ENCODE measurements at regions not wholly inside any gene's neighbourhood (a gene's known extent, or its start where the extent isn't known, plus 50 kb on each side); places are given as distances from the start of the nearest gene placed in this dataset.
"Not testable (repeated sequence)": the region's sequence is repeated elsewhere in the genome, so short reads cannot be mapped to it uniquely, and the experiment has no call there.

GRCh38 chr14:105989566-105990302 is 463.4 kb downstream of the TMEM121 start:
- peaks cover 10% of the 10 kb centered on the region for H3K9me3 Mint-ChIP-seq (ENCODE audit: unreplicated experiment)
- H3K27ac ChIP-seq (ENCODE audit: low read depth, low read length), result no peak overlapping the region
- FAIRE-seq, result no peak
- no peaks in the 10 kb centered on the region for H3K36me3 ChIP-seq (ENCODE audit: insufficient read depth, low read length)
- H3K9me3 ChIP-seq (ENCODE audit: insufficient read depth, low read depth, low read length), result peaks cover 4% of the 10 kb centered on the region
- no peak overlapping the region for H2AFZ ChIP-seq (ENCODE audit: low read depth, low read length)
- H3K4me3 Mint-ChIP-seq (ENCODE audit: unreplicated experiment), result no peak overlapping the region
- no peak overlapping the region for H3K4me3 ChIP-seq (ENCODE audit: insufficient read depth, low read depth, low read length)
- H4K20me1 ChIP-seq (ENCODE audit: insufficient read depth, low read length), result no peaks in the 10 kb centered on the region
- no peaks in the 10 kb centered on the region for H3K27me3 Mint-ChIP-seq (ENCODE audit: low read depth, unreplicated experiment)
- no peak overlapping the region for H3K4me2 ChIP-seq (ENCODE audit: low read length)
- no peak overlapping the region for H3K27ac Mint-ChIP-seq (ENCODE audit: unreplicated experiment)
- no peaks in the 10 kb centered on the region for H3K36me3 Mint-ChIP-seq (ENCODE audit: low read depth, unreplicated experiment)
- H3K27me3 ChIP-seq (ENCODE audit: insufficient read depth, low read length), result no peaks in the 10 kb centered on the region
- no peaks in the 10 kb centered on the region for H3K4me1 ChIP-seq (ENCODE audit: insufficient read depth, low read length)
- H3K79me2 ChIP-seq (ENCODE audit: insufficient read depth, low read length), result no peaks in the 10 kb centered on the region
- H3K9ac ChIP-seq (ENCODE audit: low read length), result no peak overlapping the region
- TF ChIP-seq, protein P1, sequence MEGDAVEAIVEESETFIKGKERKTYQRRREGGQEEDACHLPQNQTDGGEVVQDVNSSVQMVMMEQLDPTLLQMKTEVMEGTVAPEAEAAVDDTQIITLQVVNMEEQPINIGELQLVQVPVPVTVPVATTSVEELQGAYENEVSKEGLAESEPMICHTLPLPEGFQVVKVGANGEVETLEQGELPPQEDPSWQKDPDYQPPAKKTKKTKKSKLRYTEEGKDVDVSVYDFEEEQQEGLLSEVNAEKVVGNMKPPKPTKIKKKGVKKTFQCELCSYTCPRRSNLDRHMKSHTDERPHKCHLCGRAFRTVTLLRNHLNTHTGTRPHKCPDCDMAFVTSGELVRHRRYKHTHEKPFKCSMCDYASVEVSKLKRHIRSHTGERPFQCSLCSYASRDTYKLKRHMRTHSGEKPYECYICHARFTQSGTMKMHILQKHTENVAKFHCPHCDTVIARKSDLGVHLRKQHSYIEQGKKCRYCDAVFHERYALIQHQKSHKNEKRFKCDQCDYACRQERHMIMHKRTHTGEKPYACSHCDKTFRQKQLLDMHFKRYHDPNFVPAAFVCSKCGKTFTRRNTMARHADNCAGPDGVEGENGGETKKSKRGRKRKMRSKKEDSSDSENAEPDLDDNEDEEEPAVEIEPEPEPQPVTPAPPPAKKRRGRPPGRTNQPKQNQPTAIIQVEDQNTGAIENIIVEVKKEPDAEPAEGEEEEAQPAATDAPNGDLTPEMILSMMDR (IDR thresholded peaks at IDR 0.05; ENCODE audit: insufficient read depth, low read depth, low read length), result no peak
- TF ChIP-seq EZH2 (IDR thresholded peaks at IDR 0.05; ENCODE audit: insufficient read depth, low read length), result no peak
- no peak for DNase-seq (ENCODE audit: low read depth)
- no peaks in the 10 kb centered on the region for H3K4me1 Mint-ChIP-seq (ENCODE audit: low read depth, unreplicated experiment)

DNA sequence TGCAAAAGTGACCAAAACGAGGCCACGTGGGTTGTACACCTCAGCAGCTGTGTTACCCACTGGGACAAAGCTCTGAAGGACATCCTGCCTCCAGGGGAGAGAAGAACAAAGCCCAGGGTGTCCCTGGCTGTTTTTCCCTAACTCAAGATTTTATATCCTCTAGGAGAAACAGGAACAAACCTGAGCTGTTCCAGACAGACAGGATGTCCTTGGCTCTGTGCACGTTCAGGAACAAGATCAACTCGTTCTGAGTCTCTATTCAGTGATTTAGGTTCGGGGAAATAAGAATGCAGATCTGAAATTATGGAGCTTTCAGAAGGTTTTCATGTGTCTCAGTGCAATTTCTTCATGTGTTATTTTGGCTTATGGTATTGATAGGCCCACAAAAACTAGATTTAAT is 465.3 kb downstream of the TMEM121 start:
- not testable (repeated sequence) for H3K36me3 Mint-ChIP-seq (ENCODE audit: low read depth, unreplicated experiment); H3K4me1 Mint-ChIP-seq (ENCODE audit: low read depth, unreplicated experiment); H4K20me1 ChIP-seq (ENCODE audit: insufficient read depth, low read length); H3K27ac ChIP-seq (ENCODE audit: low read depth, low read length); H2AFZ ChIP-seq (ENCODE audit: low read depth, low read length); H3K4me3 Mint-ChIP-seq (ENCODE audit: unreplicated experiment); H3K36me3 ChIP-seq (ENCODE audit: insufficient read depth, low read length); H3K9me3 ChIP-seq (ENCODE audit: insufficient read depth, low read depth, low read length); H3K9me3 Mint-ChIP-seq (ENCODE audit: unreplicated experiment); FAIRE-seq; H3K27me3 ChIP-seq (ENCODE audit: insufficient read depth, low read length); H3K4me2 ChIP-seq (ENCODE audit: low read length); H3K9ac ChIP-seq (ENCODE audit: low read length); H3K27ac Mint-ChIP-seq (ENCODE audit: unreplicated experiment); H3K4me3 ChIP-seq (ENCODE audit: insufficient read depth, low read depth, low read length); H3K4me1 ChIP-seq (ENCODE audit: insufficient read depth, low read length); DNase-seq (ENCODE audit: low read depth); H3K79me2 ChIP-seq (ENCODE audit: insufficient read depth, low read length); H3K27me3 Mint-ChIP-seq (ENCODE audit: low read depth, unreplicated experiment)

DNA sequence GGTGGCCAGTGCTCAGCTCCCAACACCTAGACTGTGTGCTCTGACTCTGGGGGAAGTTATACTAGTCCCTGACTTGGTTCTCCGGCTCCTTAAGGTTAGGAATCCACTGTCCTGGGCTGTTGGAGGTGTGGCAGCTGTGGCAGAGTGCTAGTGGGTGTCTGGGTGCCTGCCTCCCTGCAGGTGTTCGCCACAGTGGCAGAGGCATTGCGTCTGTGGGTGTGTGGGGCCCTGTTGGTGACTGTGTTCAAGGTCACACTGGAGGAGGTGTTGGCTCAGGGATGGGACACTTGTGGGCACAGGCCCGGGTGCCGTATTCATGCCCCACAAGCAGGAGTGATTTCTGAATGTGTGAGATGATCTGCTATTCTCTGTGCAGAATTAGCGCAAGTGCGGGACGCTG is 467.4 kb downstream of the TMEM121 start:
- Histone ChIP-seq H3K4me3 (ENCODE audit: insufficient read depth, low read depth, low read length) (no peak overlapping the region), H3K27ac (ENCODE audit: low read depth, low read length) (no peak overlapping the region), H3K9me3 (ENCODE audit: insufficient read depth, low read depth, low read length) (peaks cover 4% of the 10 kb centered on the region), H3K9ac (ENCODE audit: low read length) (no peak overlapping the region), H4K20me1 (ENCODE audit: insufficient read depth, low read length) (no peaks in the 10 kb centered on the region), H3K79me2 (ENCODE audit: insufficient read depth, low read length) (no peaks in the 10 kb centered on the region), H3K4me1 (ENCODE audit: insufficient read depth, low read length) (no peaks in the 10 kb centered on the region), H2AFZ (ENCODE audit: low read depth, low read length) (no peak overlapping the region), H3K4me2 (ENCODE audit: low read length) (no peak overlapping the region), H3K36me3 (ENCODE audit: insufficient read depth, low read length) (no peaks in the 10 kb centered on the region), H3K27me3 (ENCODE audit: insufficient read depth, low read length) (no peaks in the 10 kb centered on the region)
- TF ChIP-seq EZH2 (IDR thresholded peaks at IDR 0.05; ENCODE audit: insufficient read depth, low read length), result no peak
- TF ChIP-seq, protein P1 (IDR thresholded peaks at IDR 0.05; ENCODE audit: insufficient read depth, low read depth, low read length), result no peak
- peaks cover 13% of the 10 kb centered on the region for H3K9me3 Mint-ChIP-seq (ENCODE audit: unreplicated experiment)
- FAIRE-seq (no peak), DNase-seq (ENCODE audit: low read depth) (no peak)
- no peak overlapping the region for H3K4me3 Mint-ChIP-seq (ENCODE audit: unreplicated experiment)
- H3K27ac Mint-ChIP-seq (ENCODE audit: unreplicated experiment), result no peak overlapping the region
- no peaks in the 10 kb centered on the region for H3K27me3 Mint-ChIP-seq (ENCODE audit: low read depth, unreplicated experiment)
- no peaks in the 10 kb centered on the region for H3K4me1 Mint-ChIP-seq (ENCODE audit: low read depth, unreplicated experiment)
- H3K36me3 Mint-ChIP-seq (ENCODE audit: low read depth, unreplicated experiment), result no peaks in the 10 kb centered on the region

- not testable (repeated sequence) for FAIRE-seq; H3K9me3 ChIP-seq (ENCODE audit: insufficient read depth, low read depth, low read length); H3K9me3 Mint-ChIP-seq (ENCODE audit: unreplicated experiment)
Observed at GRCh38 chr14:105995011-105995710, 468.8 kb downstream of the TMEM121 start.

More at GRCh38 chr14:105995011-105995710, 468.8 kb downstream of the TMEM121 start:
- not testable (repeated sequence) for H3K36me3 Mint-ChIP-seq (ENCODE audit: low read depth, unreplicated experiment); H3K4me1 Mint-ChIP-seq (ENCODE audit: low read depth, unreplicated experiment); H3K79me2 ChIP-seq (ENCODE audit: insufficient read depth, low read length); H4K20me1 ChIP-seq (ENCODE audit: insufficient read depth, low read length); H3K4me3 Mint-ChIP-seq (ENCODE audit: unreplicated experiment); H3K9ac ChIP-seq (ENCODE audit: low read length); H3K4me1 ChIP-seq (ENCODE audit: insufficient read depth, low read length); H3K27me3 Mint-ChIP-seq (ENCODE audit: low read depth, unreplicated experiment); H3K4me3 ChIP-seq (ENCODE audit: insufficient read depth, low read depth, low read length); H3K27me3 ChIP-seq (ENCODE audit: insufficient read depth, low read length); H3K27ac ChIP-seq (ENCODE audit: low read depth, low read length); H3K36me3 ChIP-seq (ENCODE audit: insufficient read depth, low read length); DNase-seq (ENCODE audit: low read depth); H3K4me2 ChIP-seq (ENCODE audit: low read length); H3K27ac Mint-ChIP-seq (ENCODE audit: unreplicated experiment); H2AFZ ChIP-seq (ENCODE audit: low read depth, low read length)
